IMR-90 (cell line): ENCODE measurements at regions not wholly inside any gene's neighbourhood (a gene's known extent, or its start where the extent isn't known, plus 50 kb on each side); places are given as distances from the start of the nearest gene placed in this dataset.

ENCODE experiments used
- BHLHE40 ChIP-seq: fragments of 150-350 bp; IDR thresholded peaks from 2 replicates; pipeline ENCODE4 v1.6.1; 2016; ENCODE audit warnings: mild to moderate bottlenecking, low read depth, low read length
- CEBPB ChIP-seq: IDR thresholded peaks from 2 replicates; pipeline ENCODE4 v1.6.1; 2012; ENCODE audit warnings: low read depth, low read length, improper control_type of control experiment
- CHD1 ChIP-seq: IDR thresholded peaks from 2 replicates; pipeline ENCODE4 v1.6.1; 2012; ENCODE audit warnings: low read depth, low read length, improper control_type of control experiment
- FOS ChIP-seq: fragments of 150-350 bp; IDR thresholded peaks from 2 replicates; pipeline ENCODE4 v1.6.1; 2016; ENCODE audit warnings: low read depth, low read length
- MAFK ChIP-seq: IDR thresholded peaks from 2 replicates; pipeline ENCODE4 v1.6.1; 2012; ENCODE audit warnings: low read depth, low read length, improper control_type of control experiment
- MAZ ChIP-seq: IDR thresholded peaks from 2 replicates; pipeline ENCODE4 v1.6.1; 2012; ENCODE audit warnings: low read depth, mild to moderate bottlenecking, low read length, improper control_type of control experiment, moderate library complexity, borderline replicate concordance
- MXI1 ChIP-seq: IDR thresholded peaks from 2 replicates; pipeline ENCODE4 v1.6.1; 2012; ENCODE audit warnings: low read depth, mild to moderate bottlenecking, low read length, moderate library complexity, borderline replicate concordance
- POLR2A ChIP-seq: IDR thresholded peaks from 2 replicates; pipeline ENCODE4 v1.6.1; 2012; ENCODE audit warnings: mild to moderate bottlenecking, low read depth, low read length
- RAD21 ChIP-seq: IDR thresholded peaks from 2 replicates; pipeline ENCODE4 v1.6.1; 2012; ENCODE audit warnings: low read length, improper control_type of control experiment
- RFX5 ChIP-seq: IDR thresholded peaks from 2 replicates; pipeline ENCODE4 v1.8.0; 2012; ENCODE audit warnings: low read depth, mild to moderate bottlenecking, low read length, moderate library complexity
- SMC3 ChIP-seq: fragments of 150-350 bp; IDR thresholded peaks from 2 replicates; pipeline ENCODE4 v1.6.1; 2016; ENCODE audit warnings: low read depth, mild to moderate bottlenecking, antibody characterized with exemption, low read length, moderate library complexity
- TF ChIP-seq, protein P1 (sequence below): conservative IDR thresholded peaks from 2 replicates; pipeline ENCODE4 v1.5.1; 2012; ENCODE audit warnings: mild to moderate bottlenecking, low read depth, low read length, improper control_type of control experiment
- TF ChIP-seq, protein P2 (sequence below): fragments of 150-350 bp; IDR thresholded peaks from 2 replicates; pipeline ENCODE4 v1.6.1; 2016; ENCODE audit warnings: low read depth, mild to moderate bottlenecking, low read length, moderate library complexity, borderline replicate concordance

DNA sequence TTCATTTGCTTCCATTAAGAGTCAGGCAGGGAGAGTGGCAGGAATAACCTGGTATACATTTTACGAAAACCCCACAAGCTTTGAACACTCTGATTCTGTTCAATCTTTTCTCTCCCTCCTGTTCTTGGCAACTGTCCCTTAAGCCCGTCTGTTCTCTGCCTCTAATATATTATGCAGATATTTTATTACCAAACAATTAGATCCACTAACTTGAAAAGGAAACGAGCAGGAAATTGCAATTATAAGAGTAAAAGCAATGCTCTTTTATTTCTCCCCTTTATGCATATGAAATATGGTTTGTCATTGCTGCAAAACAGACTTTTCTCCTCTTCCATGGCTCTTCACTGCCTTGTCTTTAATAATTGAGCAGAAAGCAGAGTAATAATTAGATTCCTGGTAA lies 149.1 kb upstream of the CELF4 start:
- TF ChIP-seq, protein P1, sequence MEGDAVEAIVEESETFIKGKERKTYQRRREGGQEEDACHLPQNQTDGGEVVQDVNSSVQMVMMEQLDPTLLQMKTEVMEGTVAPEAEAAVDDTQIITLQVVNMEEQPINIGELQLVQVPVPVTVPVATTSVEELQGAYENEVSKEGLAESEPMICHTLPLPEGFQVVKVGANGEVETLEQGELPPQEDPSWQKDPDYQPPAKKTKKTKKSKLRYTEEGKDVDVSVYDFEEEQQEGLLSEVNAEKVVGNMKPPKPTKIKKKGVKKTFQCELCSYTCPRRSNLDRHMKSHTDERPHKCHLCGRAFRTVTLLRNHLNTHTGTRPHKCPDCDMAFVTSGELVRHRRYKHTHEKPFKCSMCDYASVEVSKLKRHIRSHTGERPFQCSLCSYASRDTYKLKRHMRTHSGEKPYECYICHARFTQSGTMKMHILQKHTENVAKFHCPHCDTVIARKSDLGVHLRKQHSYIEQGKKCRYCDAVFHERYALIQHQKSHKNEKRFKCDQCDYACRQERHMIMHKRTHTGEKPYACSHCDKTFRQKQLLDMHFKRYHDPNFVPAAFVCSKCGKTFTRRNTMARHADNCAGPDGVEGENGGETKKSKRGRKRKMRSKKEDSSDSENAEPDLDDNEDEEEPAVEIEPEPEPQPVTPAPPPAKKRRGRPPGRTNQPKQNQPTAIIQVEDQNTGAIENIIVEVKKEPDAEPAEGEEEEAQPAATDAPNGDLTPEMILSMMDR: no peak
- TF ChIP-seq POLR2A (no peak), RAD21 (no peak), FOS (no peak), BHLHE40 (no peak), SMC3 (no peak), MAFK (no peak), CEBPB (no peak), MXI1 (no peak), RFX5 (no peak), MAZ (no peak), CHD1 (no peak)
- TF ChIP-seq, protein P2, sequence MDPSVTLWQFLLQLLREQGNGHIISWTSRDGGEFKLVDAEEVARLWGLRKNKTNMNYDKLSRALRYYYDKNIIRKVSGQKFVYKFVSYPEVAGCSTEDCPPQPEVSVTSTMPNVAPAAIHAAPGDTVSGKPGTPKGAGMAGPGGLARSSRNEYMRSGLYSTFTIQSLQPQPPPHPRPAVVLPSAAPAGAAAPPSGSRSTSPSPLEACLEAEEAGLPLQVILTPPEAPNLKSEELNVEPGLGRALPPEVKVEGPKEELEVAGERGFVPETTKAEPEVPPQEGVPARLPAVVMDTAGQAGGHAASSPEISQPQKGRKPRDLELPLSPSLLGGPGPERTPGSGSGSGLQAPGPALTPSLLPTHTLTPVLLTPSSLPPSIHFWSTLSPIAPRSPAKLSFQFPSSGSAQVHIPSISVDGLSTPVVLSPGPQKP: no peak
